Central memory CD8-positive, alpha-beta T cell (primary cell): ENCODE measurements at regions not wholly inside any gene's neighbourhood (a gene's known extent, or its start where the extent isn't known, plus 50 kb on each side); places are given as distances from the start of the nearest gene placed in this dataset.
"Not testable (repeated sequence)": the region's sequence is repeated elsewhere in the genome, so short reads cannot be mapped to it uniquely, and the experiment has no call there.

Experiments used
- ATAC-seq: fragments of 150-1000 bp; cut with Tn5 transposase; replicated peaks from 2 replicates; pipeline ENCODE4 v1.10.0; 2022; ENCODE audit warnings: mild to moderate bottlenecking, moderate FRiP score, moderate number of reproducible peaks; ENCODE audit not compliant: poor library complexity, severe bottlenecking; ENCODE audit errors: extremely low read depth
- DNase-seq, 2 donors: peaks; one replicate each; pipeline ENCODE4 v3.0.0; 2021; ENCODE audit warnings: low spot score in 2 of 2
- H3K27ac Mint-ChIP-seq: one replicate; pipeline ENCODE4 v1.8.0; 2022; ENCODE audit warnings: low read depth, mild to moderate bottlenecking, moderate library complexity, mixed read lengths
- H3K27me3 Mint-ChIP-seq: one replicate; pipeline ENCODE4 v1.8.0; 2022; ENCODE audit warnings: mixed read lengths
- H3K36me3 Mint-ChIP-seq: one replicate; pipeline ENCODE4 v1.8.0; 2022; ENCODE audit warnings: mild to moderate bottlenecking, moderate library complexity, mixed read lengths; ENCODE audit not compliant: insufficient read depth
- H3K4me1 Mint-ChIP-seq: one replicate; pipeline ENCODE4 v1.8.0; 2022; ENCODE audit warnings: mixed read lengths
- H3K4me3 Mint-ChIP-seq: one replicate; pipeline ENCODE4 v1.8.0; 2022; ENCODE audit warnings: mild to moderate bottlenecking, moderate library complexity, mixed read lengths
- H3K9me3 Mint-ChIP-seq: one replicate; pipeline ENCODE4 v1.8.0; 2022; ENCODE audit warnings: mixed read lengths

DNA sequence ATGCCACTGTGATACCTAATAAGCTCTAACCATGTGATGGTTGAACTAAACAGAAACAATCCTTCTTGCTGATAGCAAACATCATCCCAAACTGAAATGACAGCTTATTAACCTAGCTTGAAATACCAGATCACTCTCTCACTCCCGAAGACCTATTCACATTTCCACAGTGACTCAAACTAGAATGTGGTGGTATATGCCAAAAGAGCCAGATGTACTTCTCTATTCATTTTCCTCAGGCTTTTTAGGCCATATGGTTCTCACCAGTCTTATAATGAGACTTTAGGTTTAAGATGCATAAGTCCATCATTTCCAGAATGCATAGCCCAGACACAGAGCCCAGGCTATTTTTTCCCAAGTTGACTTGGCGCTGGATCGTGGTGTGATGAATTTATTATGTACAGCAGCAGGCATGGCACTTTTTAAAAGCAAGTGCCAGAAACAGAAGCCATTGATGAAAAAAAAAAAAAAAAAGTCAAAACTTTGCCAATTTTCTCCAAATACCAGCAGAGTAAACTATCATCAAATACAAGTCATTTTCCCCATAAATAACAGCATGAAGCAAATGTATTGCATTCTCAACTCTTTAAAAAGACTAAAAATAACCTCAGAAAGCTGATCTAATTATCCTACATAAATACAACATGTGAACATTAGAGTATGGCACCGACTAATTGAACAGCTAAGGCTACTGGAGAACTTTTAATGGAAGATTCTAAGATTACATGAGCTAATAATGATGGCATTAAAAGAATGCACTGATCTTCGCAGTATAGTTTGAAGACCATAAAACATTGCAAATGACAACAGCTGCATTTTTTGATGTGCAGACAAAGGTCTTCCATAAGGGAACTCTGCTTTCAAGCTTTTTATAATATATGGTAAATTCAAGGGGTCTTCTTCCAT lies 365.4 kb downstream of the LRRIQ3 start:
- Mint-ChIP-seq H3K27me3 (no peaks in the 10 kb centered on the region), H3K9me3 (no peaks in the 10 kb centered on the region), H3K4me1 (no peaks in the 10 kb centered on the region), H3K36me3 (no peaks in the 10 kb centered on the region), H3K27ac (no peak overlapping the region), H3K4me3 (no peak overlapping the region)
- no peak for DNase-seq
- ATAC-seq = no peak

DNA sequence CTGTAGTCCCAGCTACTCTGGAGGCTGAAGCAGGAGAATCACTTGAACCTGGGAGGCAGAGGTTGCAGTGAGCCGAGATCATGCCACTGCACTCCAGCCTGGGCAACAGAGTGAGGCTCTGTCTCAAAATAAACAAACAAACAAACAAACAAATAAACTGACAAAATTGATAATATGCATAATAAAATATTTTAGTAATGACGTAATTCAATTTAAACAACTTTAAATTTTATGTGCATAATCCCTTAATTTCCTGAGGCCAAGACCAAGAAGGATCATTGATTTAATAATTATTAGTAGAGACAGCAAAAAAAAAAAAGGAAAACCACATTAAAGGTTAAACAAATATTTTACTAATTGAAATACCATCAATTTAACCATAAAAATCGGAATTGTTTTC lies 370.7 kb downstream of the LRRIQ3 start:
- H3K9me3 Mint-ChIP-seq, H3K4me3 Mint-ChIP-seq, DNase-seq, H3K4me1 Mint-ChIP-seq, H3K27ac Mint-ChIP-seq, H3K27me3 Mint-ChIP-seq, ATAC-seq, H3K36me3 Mint-ChIP-seq: not testable (repeated sequence)

- Mint-ChIP-seq H3K36me3 (no peaks in the 10 kb centered on the region), H3K4me3 (no peak overlapping the region), H3K9me3 (peaks cover 5% of the 10 kb centered on the region), H3K27me3 (no peaks in the 10 kb centered on the region), H3K4me1 (no peaks in the 10 kb centered on the region), H3K27ac (no peak overlapping the region)
- no peak for ATAC-seq
- no peak for DNase-seq
Observed at GRCh38 chr1:73824065-73824464, 373.9 kb downstream of the LRRIQ3 start.

DNA sequence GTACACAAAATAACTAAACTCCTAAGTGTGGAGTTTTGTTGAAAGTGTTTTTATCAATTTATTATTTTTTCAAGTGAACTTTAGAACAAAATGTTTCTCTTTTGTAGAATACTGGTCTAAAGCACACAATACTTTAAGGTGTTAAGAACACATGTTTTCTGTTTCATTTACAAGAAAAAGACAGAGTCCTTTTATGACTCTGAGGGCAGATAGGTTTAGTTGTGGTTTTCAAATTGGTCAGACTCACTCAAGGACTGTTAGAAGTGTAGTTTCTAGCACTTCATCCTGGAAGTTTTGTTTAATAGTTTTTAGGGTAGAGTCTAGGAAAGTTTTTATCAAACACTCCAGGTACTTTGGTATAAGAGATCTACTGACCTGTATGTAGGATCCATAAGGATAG lies 376.5 kb downstream of the LRRIQ3 start:
- H3K4me3 Mint-ChIP-seq = no peak overlapping the region
- H3K27me3 Mint-ChIP-seq = no peaks in the 10 kb centered on the region
- H3K4me1 Mint-ChIP-seq = no peaks in the 10 kb centered on the region
- ATAC-seq (no peak), DNase-seq (no peak)
- no peak overlapping the region for H3K27ac Mint-ChIP-seq
- H3K36me3 Mint-ChIP-seq = no peaks in the 10 kb centered on the region
- peaks cover 4% of the 10 kb centered on the region for H3K9me3 Mint-ChIP-seq

DNA sequence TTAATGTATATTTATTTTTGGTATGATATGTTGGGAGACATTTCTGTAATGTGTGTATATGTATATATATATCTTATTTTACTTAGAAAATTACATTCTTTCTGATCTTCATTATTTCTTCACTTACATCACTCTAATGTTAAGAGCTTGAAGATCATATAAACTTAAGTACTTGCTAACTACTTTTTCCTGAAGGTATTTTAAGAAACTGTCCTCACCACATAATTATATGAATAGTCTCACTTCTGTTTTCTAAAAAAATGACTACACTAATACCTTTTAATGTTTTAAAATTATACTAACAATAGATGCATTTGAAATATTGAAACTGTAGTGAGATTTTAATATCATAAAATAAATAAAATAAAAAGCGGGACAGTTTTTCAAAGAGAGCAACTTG lies 377.1 kb downstream of the LRRIQ3 start:
- Mint-ChIP-seq H3K27ac (no peak overlapping the region), H3K27me3 (no peaks in the 10 kb centered on the region), H3K4me3 (no peak overlapping the region), H3K4me1 (no peaks in the 10 kb centered on the region), H3K36me3 (no peaks in the 10 kb centered on the region), H3K9me3 (peaks cover 4% of the 10 kb centered on the region)
- ATAC-seq = no peak
- DNase-seq = no peak

GRCh38 chr1:73813716-73814115 lies 384.3 kb downstream of the LRRIQ3 start:
- no peak for ATAC-seq
- Mint-ChIP-seq H3K4me3 (no peak overlapping the region), H3K27ac (no peak overlapping the region), H3K9me3 (peaks cover 20% of the 10 kb centered on the region), H3K36me3 (no peaks in the 10 kb centered on the region), H3K27me3 (no peaks in the 10 kb centered on the region), H3K4me1 (no peaks in the 10 kb centered on the region)
- no peak for DNase-seq

DNA sequence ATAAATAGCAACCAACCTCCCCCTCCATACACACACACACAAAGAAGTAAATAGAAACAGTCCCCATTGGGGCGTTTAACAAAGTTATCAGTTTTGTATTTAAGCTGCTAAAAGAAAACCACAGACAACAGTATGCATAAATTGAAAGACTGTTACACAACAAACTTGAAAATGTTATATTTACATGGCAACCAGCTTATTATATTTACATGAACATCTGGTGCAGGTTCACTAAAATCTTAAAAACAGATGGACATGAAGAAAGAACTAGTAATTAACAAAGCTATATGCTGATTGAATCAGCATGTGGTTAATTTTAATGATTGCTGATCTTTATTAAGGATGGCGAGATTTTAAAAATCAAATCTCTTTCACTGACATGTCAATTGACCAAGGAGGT lies 384.7 kb downstream of the LRRIQ3 start:
- Mint-ChIP-seq H3K4me3 (no peak overlapping the region), H3K9me3 (peaks cover 20% of the 10 kb centered on the region), H3K27me3 (no peaks in the 10 kb centered on the region), H3K36me3 (no peaks in the 10 kb centered on the region), H3K4me1 (no peaks in the 10 kb centered on the region), H3K27ac (no peak overlapping the region)
- DNase-seq (no peak), ATAC-seq (no peak)

- DNase-seq (no peak), ATAC-seq (no peak)
- Mint-ChIP-seq H3K9me3 (peaks cover 20% of the 10 kb centered on the region), H3K4me3 (no peak overlapping the region), H3K27me3 (no peaks in the 10 kb centered on the region), H3K36me3 (no peaks in the 10 kb centered on the region), H3K27ac (no peak overlapping the region), H3K4me1 (no peaks in the 10 kb centered on the region)
Observed at GRCh38 chr1:73811798-73812197, 386.2 kb downstream of the LRRIQ3 start.

GRCh38 chr1:73804935-73805334 lies 393.0 kb downstream of the LRRIQ3 start:
- no peak for ATAC-seq

DNA sequence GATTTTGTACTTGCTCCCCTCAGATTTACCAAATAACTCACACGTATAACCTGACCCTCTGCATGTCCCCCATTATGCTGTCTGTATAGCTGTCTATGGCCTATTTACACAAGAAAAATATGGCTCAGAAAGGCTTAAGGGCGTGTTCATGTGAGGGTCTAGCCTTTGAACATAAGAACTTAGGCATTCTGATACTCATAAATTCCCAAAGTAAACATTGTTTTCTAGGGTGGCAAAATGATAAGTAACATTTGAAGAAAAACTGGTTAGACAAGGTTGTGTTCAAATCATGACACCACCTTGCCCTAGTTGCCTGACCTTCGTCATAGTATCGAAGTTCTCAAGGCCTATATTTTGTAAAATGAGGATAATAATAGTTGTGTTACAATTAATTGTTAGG lies 394.6 kb downstream of the LRRIQ3 start:
- Mint-ChIP-seq H3K36me3 (no peaks in the 10 kb centered on the region), H3K4me3 (no peak overlapping the region), H3K9me3 (peaks cover 8% of the 10 kb centered on the region), H3K27ac (no peak overlapping the region), H3K27me3 (no peaks in the 10 kb centered on the region), H3K4me1 (no peaks in the 10 kb centered on the region)
- ATAC-seq (no peak), DNase-seq (no peak)

More at GRCh38 chr1:73804935-73805334, 393.0 kb downstream of the LRRIQ3 start:
- Mint-ChIP-seq H3K4me3 (no peak overlapping the region), H3K9me3 (peaks cover 8% of the 10 kb centered on the region), H3K4me1 (no peaks in the 10 kb centered on the region), H3K36me3 (no peaks in the 10 kb centered on the region), H3K27me3 (no peaks in the 10 kb centered on the region), H3K27ac (no peak overlapping the region)
- DNase-seq = no peak

- Mint-ChIP-seq H3K4me1 (no peaks in the 10 kb centered on the region), H3K36me3 (no peaks in the 10 kb centered on the region), H3K4me3 (no peak overlapping the region), H3K27ac (no peak overlapping the region), H3K9me3 (peaks cover 11% of the 10 kb centered on the region), H3K27me3 (no peaks in the 10 kb centered on the region)
- ATAC-seq (no peak), DNase-seq (no peak)
Observed at GRCh38 chr1:73801912-73802429, 396.0 kb downstream of the LRRIQ3 start.

GRCh38 chr1:73800376-73800775 lies 397.6 kb downstream of the LRRIQ3 start:
- no peaks in the 10 kb centered on the region for H3K4me1 Mint-ChIP-seq
- H3K4me3 Mint-ChIP-seq = no peak overlapping the region
- H3K27me3 Mint-ChIP-seq = no peaks in the 10 kb centered on the region
- H3K36me3 Mint-ChIP-seq = no peaks in the 10 kb centered on the region
- peaks cover 13% of the 10 kb centered on the region for H3K9me3 Mint-ChIP-seq
- no peak overlapping the region for H3K27ac Mint-ChIP-seq
- DNase-seq (no peak), ATAC-seq (no peak)

DNA sequence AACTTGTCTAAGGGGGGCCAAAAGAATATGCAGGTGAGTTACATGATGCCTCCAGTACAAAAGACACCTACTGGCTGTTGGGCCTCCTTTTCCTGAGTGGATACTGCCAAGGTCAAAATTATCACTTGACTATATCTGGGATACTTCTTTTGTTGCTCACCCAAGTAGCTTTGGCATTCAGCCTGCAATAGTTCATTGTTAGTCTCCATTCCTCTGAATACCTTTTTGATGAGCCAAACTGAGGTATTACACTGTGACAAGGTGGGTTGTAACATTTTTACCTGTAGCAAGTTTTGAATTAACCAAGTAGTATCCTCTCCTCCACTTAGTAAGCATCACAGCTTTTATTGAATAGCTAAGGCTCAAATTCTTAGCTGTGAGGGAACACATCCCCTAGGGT lies 408.0 kb downstream of the LRRIQ3 start:
- Mint-ChIP-seq H3K27ac (no peak overlapping the region), H3K4me3 (no peak overlapping the region), H3K36me3 (no peaks in the 10 kb centered on the region), H3K27me3 (no peaks in the 10 kb centered on the region), H3K4me1 (no peaks in the 10 kb centered on the region), H3K9me3 (peaks cover 13% of the 10 kb centered on the region)
- no peak for DNase-seq
- ATAC-seq = no peak
